Esophagus muscularis mucosa (tissue), 4 donors: ENCODE measurements at regions not wholly inside any gene's neighbourhood (a gene's known extent, or its start where the extent isn't known, plus 50 kb on each side); places are given as distances from the start of the nearest gene placed in this dataset.

Experiments used
- DNase-seq: peaks from one replicate; pipeline ENCODE4 v3.0.0-alpha.2; 2017; ENCODE audit errors: extremely low spot score
- H3K27ac ChIP-seq, 4 donors: fragments of 200-600 bp; sonication (generic); replicated peaks in 1 of 4; 1 replicate in 3 of 4; 2 replicates in 1 of 4; pipeline ENCODE4 v1.5.1; 2016 to 2019; ENCODE audit warnings: mild to moderate bottlenecking in 1 of 4
- H3K27me3 ChIP-seq, 4 donors: fragments of 200-600 bp; sonication (generic); one replicate each; pipeline versions ENCODE4 v1.5.1 to v1.6.0; 2016 to 2019
- H3K36me3 ChIP-seq, 4 donors: fragments of 200-600 bp; sonication (generic); one replicate each; pipeline ENCODE4 v1.5.1; 2016 to 2019
- H3K4me1 ChIP-seq, 4 donors: fragments of 200-600 bp; sonication (generic); one replicate each; pipeline ENCODE4 v1.5.1; 2016 to 2019
- H3K4me3 ChIP-seq, 4 donors: fragments of 200-600 bp; sonication (generic); 1 replicate in 2 of 4; 2 replicates in 2 of 4; pipeline ENCODE4 v1.5.1; 2016 to 2019; ENCODE audit warnings: mild to moderate bottlenecking in 4 of 4, moderate library complexity in 1 of 4
- H3K9me3 ChIP-seq, 4 donors: fragments of 200-600 bp; sonication (generic); 1 replicate in 3 of 4; 2 replicates in 1 of 4; pipeline ENCODE4 v1.5.1; 2016 to 2019
- CTCF ChIP-seq, 3 experiments: fragments of 200-600 bp in 2 of 3; fragments of 450-650 bp in 1 of 3; sonication (generic) in 2 of 3; IDR thresholded peaks; one replicate each; pipeline ENCODE4 v1.5.1; 2017 to 2019; ENCODE audit warnings: antibody characterized with exemption in 3 of 3, mild to moderate bottlenecking in 2 of 3, moderate library complexity in 1 of 3
- EP300 ChIP-seq: sonication (generic); formaldehyde crosslinking; IDR thresholded peaks from one replicate; pipeline ENCODE4 v1.6.1; 2017; ENCODE audit warnings: antibody characterized with exemption
- POLR2A ChIP-seq: fragments of 450-650 bp; IDR thresholded peaks from one replicate; pipeline ENCODE4 v1.6.1; 2017; ENCODE audit warnings: antibody characterized with exemption, moderate library complexity, mild to moderate bottlenecking, low read depth
- POLR2AphosphoS5 ChIP-seq, 2 donors: sonication (generic); formaldehyde crosslinking; IDR thresholded peaks; one replicate each; pipeline ENCODE4 v1.6.1; 2017; ENCODE audit warnings: antibody characterized with exemption in 2 of 2
- WGBS: methylation state at CpG from one replicate; pipeline ENCODE4 v1.1.5; 2018; 5-methylcytosine and 5-hydroxymethylcytosine counted together
- intact Hi-C: fragments of 100-400 bp; cut with DNase I; formaldehyde crosslinking; loops from one replicate; pipeline ENCODE4 v1.15.1; 2023

- Histone ChIP-seq H3K27ac (no peak overlapping the region), H3K36me3 (no peaks in the 10 kb centered on the region), H3K4me3 (no peak overlapping the region), H3K27me3 (no peaks in the 10 kb centered on the region), H3K9me3 (no peaks in the 10 kb centered on the region), H3K4me1 (no peaks in the 10 kb centered on the region)
- intact Hi-C loops: no loop called here
- TF ChIP-seq POLR2A: no peak
- TF ChIP-seq EP300: no peak
- TF ChIP-seq POLR2AphosphoS5 (IDR thresholded peaks at IDR 0.05): no peak
- TF ChIP-seq CTCF (IDR thresholded peaks at IDR 0.05): no peak
- DNase-seq: no peak
- 85% methylated on average over 5 of the region's 5 CpGs for WGBS
Observed at GRCh38 chr5:7976411-7977190, 107.7 kb downstream of the MTRR start.

GRCh38 chr5:7978114-7978513, 109.2 kb downstream of the MTRR start:
- Histone ChIP-seq H3K4me1 (no peaks in the 10 kb centered on the region), H3K9me3 (no peaks in the 10 kb centered on the region), H3K4me3 (no peak overlapping the region), H3K27ac (no peak overlapping the region), H3K27me3 (no peaks in the 10 kb centered on the region), H3K36me3 (no peaks in the 10 kb centered on the region)
- 43% methylated on average over 1 of the region's 1 CpG for WGBS
- TF ChIP-seq EP300 (no peak), CTCF (IDR thresholded peaks at IDR 0.05) (no peak), POLR2A (no peak), POLR2AphosphoS5 (IDR thresholded peaks at IDR 0.05) (no peak)
- no peak for DNase-seq
- intact Hi-C loops: no loop called here

- no peaks in the 10 kb centered on the region for H3K4me1 ChIP-seq
- no peak for DNase-seq
- no peaks in the 10 kb centered on the region for H3K36me3 ChIP-seq
- intact Hi-C loops: no loop called here
- H3K4me3 ChIP-seq: no peak overlapping the region
- H3K27me3 ChIP-seq: no peaks in the 10 kb centered on the region
- no peak for TF ChIP-seq POLR2A
- TF ChIP-seq POLR2AphosphoS5 (IDR thresholded peaks at IDR 0.05): no peak
- no peaks in the 10 kb centered on the region for H3K9me3 ChIP-seq
- no peak overlapping the region for H3K27ac ChIP-seq
- 63% methylated on average over 2 of the region's 2 CpGs for WGBS
Observed at GRCh38 chr5:7978991-7979390, 110.0 kb downstream of the MTRR start.

- H3K27ac ChIP-seq: no peak overlapping the region
- TF ChIP-seq EP300 (no peak), POLR2A (no peak), POLR2AphosphoS5 (IDR thresholded peaks at IDR 0.05) (no peak), CTCF (IDR thresholded peaks at IDR 0.05) (no peak)
- no peaks in the 10 kb centered on the region for H3K4me1 ChIP-seq
- WGBS: 85% methylated on average over 1 of the region's 1 CpG
- H3K9me3 ChIP-seq: no peaks in the 10 kb centered on the region
- no peak for DNase-seq
- no peaks in the 10 kb centered on the region for H3K36me3 ChIP-seq
- H3K4me3 ChIP-seq: no peak overlapping the region
- no peaks in the 10 kb centered on the region for H3K27me3 ChIP-seq
- intact Hi-C loops: no loop called here
Observed at GRCh38 chr5:7980881-7981280, 111.9 kb downstream of the MTRR start.

- Histone ChIP-seq H3K27me3 (no peaks in the 10 kb centered on the region), H3K4me3 (no peak overlapping the region), H3K9me3 (no peaks in the 10 kb centered on the region), H3K27ac (no peak overlapping the region), H3K4me1 (no peaks in the 10 kb centered on the region), H3K36me3 (no peaks in the 10 kb centered on the region)
- TF ChIP-seq POLR2AphosphoS5 (IDR thresholded peaks at IDR 0.05) (no peak), CTCF (IDR thresholded peaks at IDR 0.05) (no peak), EP300 (no peak), POLR2A (no peak)
- WGBS: 94% methylated on average over 15 of the region's 18 CpGs
- DNase-seq: no peak
- intact Hi-C loops: no loop called here
Observed at GRCh38 chr5:7983433-7983832, 114.5 kb downstream of the MTRR start.
